ENCODE measurements at regions not wholly inside any gene's neighbourhood (a gene's known extent, or its start where the extent isn't known, plus 50 kb on each side); places are given as distances from the start of the nearest gene placed in this dataset.
"Not testable (repeated sequence)": the region's sequence is repeated elsewhere in the genome, so short reads cannot be mapped to it uniquely, and the experiment has no call there.

- DNase-seq (ENCODE audit: low read depth in 2 of 2) = not testable (repeated sequence)
Measured at GRCh38 chr6:1156411-1156810, 155.5 kb upstream of the FOXQ1 start.

GRCh38 chr6:1153696-1154245 lies 158.1 kb upstream of the FOXQ1 start:
- DNase-seq (ENCODE audit: low read depth in 2 of 2) = no peak

GRCh38 chr6:1146500-1146899 lies 165.4 kb upstream of the FOXQ1 start:
- DNase-seq (ENCODE audit: low read depth in 2 of 2) = no peak

GRCh38 chr6:1145768-1146218 lies 166.1 kb upstream of the FOXQ1 start:
- no peak for DNase-seq (ENCODE audit: low read depth in 2 of 2)

- no peak for DNase-seq (ENCODE audit: low read depth in 2 of 2)
Measured at GRCh38 chr6:1144842-1145767, 166.8 kb upstream of the FOXQ1 start.

GRCh38 chr6:1143655-1144054 lies 168.2 kb upstream of the FOXQ1 start:
- DNase-seq (ENCODE audit: low read depth in 2 of 2) = no peak

GRCh38 chr6:1139155-1139890 lies 172.6 kb upstream of the FOXQ1 start:
- DNase-seq (ENCODE audit: low read depth in 2 of 2) = no peak

GRCh38 chr6:1137849-1138248 lies 174.0 kb upstream of the FOXQ1 start:
- no peak for DNase-seq (ENCODE audit: low read depth in 2 of 2)

GRCh38 chr6:1136827-1137226 lies 175.1 kb upstream of the FOXQ1 start:
- DNase-seq (ENCODE audit: low read depth in 2 of 2) = no peak

GRCh38 chr6:1136415-1136774 lies 175.5 kb upstream of the FOXQ1 start:
- DNase-seq (ENCODE audit: low read depth in 2 of 2) = no peak

- no peak for DNase-seq (ENCODE audit: low read depth in 2 of 2)
Measured at GRCh38 chr6:1135726-1136414, 176.0 kb upstream of the FOXQ1 start.

- no peak for DNase-seq (ENCODE audit: low read depth in 2 of 2)
Measured at GRCh38 chr6:1131285-1132079, 180.4 kb upstream of the FOXQ1 start.

- DNase-seq (ENCODE audit: low read depth in 2 of 2) = no peak
Measured at GRCh38 chr6:1130709-1131108, 181.2 kb upstream of the FOXQ1 start.

- no peak for DNase-seq (ENCODE audit: low read depth in 2 of 2)
Measured at GRCh38 chr6:1129131-1129530, 182.8 kb upstream of the FOXQ1 start.

GRCh38 chr6:1127597-1128288 lies 184.2 kb upstream of the FOXQ1 start:
- no peak for DNase-seq (ENCODE audit: low read depth in 2 of 2)

GRCh38 chr6:1127129-1127528 lies 184.8 kb upstream of the FOXQ1 start:
- no peak for DNase-seq (ENCODE audit: low read depth in 2 of 2)

- no peak for DNase-seq (ENCODE audit: low read depth in 2 of 2)
Measured at GRCh38 chr6:1126036-1126435, 185.9 kb upstream of the FOXQ1 start.

- no peak for DNase-seq (ENCODE audit: low read depth in 2 of 2)
Measured at GRCh38 chr6:1125297-1125696, 186.6 kb upstream of the FOXQ1 start.

- DNase-seq (ENCODE audit: low read depth in 2 of 2) = no peak
Measured at GRCh38 chr6:1124885-1125284, 187.0 kb upstream of the FOXQ1 start.

Data from dermis microvascular lymphatic vessel endothelial cell (primary cell).